Right lobe of liver (tissue), 4 donors: ENCODE measurements at regions not wholly inside any gene's neighbourhood (a gene's known extent, or its start where the extent isn't known, plus 50 kb on each side); places are given as distances from the start of the nearest gene placed in this dataset.

Experiments used
- CTCF ChIP-seq, 4 donors: fragments of 200-600 bp in 3 of 4; fragments of 450-650 bp in 1 of 4; IDR thresholded peaks; one replicate each; pipeline versions ENCODE4 v1.5.1 to v1.8.0; 2016 to 2022; ENCODE audit warnings: antibody characterized with exemption in 4 of 4, mild to moderate bottlenecking in 2 of 4
- POLR2A ChIP-seq: fragments of 450-650 bp; IDR thresholded peaks from one replicate; pipeline ENCODE4 v1.6.1; 2017; ENCODE audit warnings: antibody characterized with exemption, mild to moderate bottlenecking
- donor health status: DM: no; HTN: no; CAD: no.
- donor health status: DM: no; HTN: no; CAD: no.
- donor health status: DM: no; HTN: yes; CAD: no.

GRCh38 chr2:160859096-160859495, 301.1 kb upstream of the TANK start:
- TF ChIP-seq CTCF (IDR thresholded peaks at IDR 0.05) (no peak), POLR2A (no peak)
